ENCODE measurements at regions not wholly inside any gene's neighbourhood (a gene's known extent, or its start where the extent isn't known, plus 50 kb on each side); places are given as distances from the start of the nearest gene placed in this dataset.

GRCh38 chr13:63605403-63605802 is 2189.8 kb upstream of the PCDH20 start:
- Histone ChIP-seq H3K27me3 (no peaks in the 10 kb centered on the region), H3K4me3 (no peak overlapping the region), H3K4me1 (replicated peaks in 1 of 2) (no peaks in the 10 kb centered on the region), H3K9me3 (replicated peaks in 1 of 3) (no peaks in the 10 kb centered on the region), H3K27ac (no peak overlapping the region), H3K36me3 (replicated peaks in 1 of 2) (no peaks in the 10 kb centered on the region)
- intact Hi-C loops (cut with DNase I) = no loop called here
- DNase-seq = no peak
- WGBS, 4 donors = 65 to 97% (median 88%) methylated on average over 2 of the region's 2 CpGs
- TF ChIP-seq CTCF (IDR thresholded peaks at IDR 0.05) = no peak
- TF ChIP-seq POLR2A (IDR thresholded peaks at IDR 0.05) = no peak

- no peak for DNase-seq
- Histone ChIP-seq H3K4me3 (no peak overlapping the region), H3K9me3 (replicated peaks in 1 of 3) (no peaks in the 10 kb centered on the region), H3K27me3 (no peaks in the 10 kb centered on the region), H3K27ac (no peak overlapping the region), H3K4me1 (replicated peaks in 1 of 2) (no peaks in the 10 kb centered on the region), H3K36me3 (replicated peaks in 1 of 2) (no peaks in the 10 kb centered on the region)
- WGBS, 4 donors = 82 to 91% (median 88%) methylated on average over 7 of the region's 7 CpGs
- intact Hi-C loops (cut with DNase I) = no loop called here
- no peak for TF ChIP-seq POLR2A (IDR thresholded peaks at IDR 0.05)
- TF ChIP-seq CTCF (IDR thresholded peaks at IDR 0.05) = no peak
Observed at GRCh38 chr13:63595811-63596210, 2180.2 kb upstream of the PCDH20 start.

GRCh38 chr13:63586467-63586866 is 2170.8 kb upstream of the PCDH20 start:
- Histone ChIP-seq H3K9me3 (replicated peaks in 1 of 3) (no peaks in the 10 kb centered on the region), H3K27ac (no peak overlapping the region), H3K4me3 (no peak overlapping the region), H3K4me1 (replicated peaks in 1 of 2) (no peaks in the 10 kb centered on the region), H3K27me3 (no peaks in the 10 kb centered on the region), H3K36me3 (replicated peaks in 1 of 2) (no peaks in the 10 kb centered on the region)
- no peak for DNase-seq
- 77 to 89% (median 85%) methylated on average over 7 of the region's 7 CpGs for WGBS, 4 donors
- intact Hi-C loops (cut with DNase I) = no loop called here
- TF ChIP-seq CTCF (IDR thresholded peaks at IDR 0.05) (no peak), POLR2A (IDR thresholded peaks at IDR 0.05) (no peak)

- Histone ChIP-seq H3K4me1 (replicated peaks in 1 of 2) (no peaks in the 10 kb centered on the region), H3K9me3 (replicated peaks in 1 of 3) (no peaks in the 10 kb centered on the region), H3K27me3 (no peaks in the 10 kb centered on the region), H3K27ac (no peak overlapping the region), H3K4me3 (no peak overlapping the region), H3K36me3 (replicated peaks in 1 of 2) (no peaks in the 10 kb centered on the region)
- whole genome bisulfite sequencing, 4 donors = 60 to 80% (median 68%) methylated on average over 2 of the region's 2 CpGs
- TF ChIP-seq POLR2A (IDR thresholded peaks at IDR 0.05) = no peak
- TF ChIP-seq CTCF (IDR thresholded peaks at IDR 0.05) = no peak
- intact Hi-C loops (cut with DNase I) = no loop called here
- DNase-seq = no peak
Observed at GRCh38 chr13:63578796-63579195, 2163.1 kb upstream of the PCDH20 start.
